Heart left ventricle (tissue), 16 donors: ENCODE measurements at regions not wholly inside any gene's neighbourhood (a gene's known extent, or its start where the extent isn't known, plus 50 kb on each side); places are given as distances from the start of the nearest gene placed in this dataset.

ENCODE experiments used
- ATAC-seq, 4 donors: fragments of 200-7000 bp; cut with Tn5 transposase; one replicate each; pipeline ENCODE4 v1.9.1; 2020 to 2022; ENCODE audit warnings: moderate library complexity in 4 of 4, mild to moderate bottlenecking in 3 of 4, moderate number of reproducible peaks in 1 of 4
- DNase-seq, 5 donors: peaks; one replicate each; pipeline ENCODE4 v3.0.0-alpha.2; 2020
- H3K27ac ChIP-seq, 12 donors: fragments of 200-600 bp; sonication (generic) in 4 of 12; one replicate each; pipeline versions ENCODE4 v1.5.0 to v1.8.0; 2016 to 2022; ENCODE audit warnings: mild to moderate bottlenecking in 2 of 12
- H3K27me3 ChIP-seq, 9 donors: fragments of 200-600 bp; sonication (generic) in 2 of 9; one replicate each; pipeline versions ENCODE4 v1.5.1 to v1.8.0; 2016 to 2022; ENCODE audit warnings: mild to moderate bottlenecking in 3 of 9
- H3K36me3 ChIP-seq, 9 donors: fragments of 200-600 bp; sonication (generic) in 2 of 9; one replicate each; pipeline versions ENCODE4 v1.5.0 to v1.8.0; 2018 to 2022; ENCODE audit warnings: mild to moderate bottlenecking in 2 of 9
- H3K4me1 ChIP-seq, 12 donors: fragments of 200-600 bp; sonication (generic) in 4 of 12; one replicate each; pipeline versions ENCODE4 v1.5.0 to v1.8.0; 2016 to 2022; ENCODE audit warnings: mild to moderate bottlenecking in 3 of 12
- H3K4me3 ChIP-seq, 12 donors: fragments of 200-600 bp; sonication (generic) in 4 of 12; one replicate each; pipeline versions ENCODE4 v1.5.0 to v1.8.0; 2017 to 2022; ENCODE audit warnings: mild to moderate bottlenecking in 9 of 12, moderate library complexity in 4 of 12
- H3K9me3 ChIP-seq, 12 donors: fragments of 200-600 bp; sonication (generic) in 4 of 12; one replicate each; pipeline versions ENCODE4 v1.5.0 to v1.8.0; 2016 to 2022; ENCODE audit warnings: mild to moderate bottlenecking in 1 of 12
- POLR2A ChIP-seq, 2 donors: fragments of 450-650 bp; IDR thresholded peaks; one replicate each; pipeline ENCODE4 v1.6.1; 2017; ENCODE audit warnings: antibody characterized with exemption in 2 of 2, mild to moderate bottlenecking in 2 of 2, moderate library complexity in 2 of 2
- WGBS, 4 donors: extraction: QIAGEN DNeasy Blood & Tissue Kit in 2 of 4; methylation state at CpG; one replicate each; pipeline versions ENCODE4 v1.1.5 to v1.1.7; 2013 to 2018; 5-methylcytosine and 5-hydroxymethylcytosine counted together
- intact Hi-C, 10 donors: fragments of 100-400 bp; cut with DNase I; formaldehyde crosslinking; loops; one replicate each; pipeline versions ENCODE4 v1.11.1 to v1.14.2; 2022
- TF ChIP-seq, protein P1 (sequence below), 12 donors: fragments of 200-600 bp; sonication (generic) in 4 of 12; IDR thresholded peaks; one replicate each; pipeline versions ENCODE4 v1.5.0 to v1.8.0; 2018 to 2022; ENCODE audit warnings: antibody characterized with exemption in 12 of 12, mild to moderate bottlenecking in 5 of 12
- donor health status: ischemic (EF 13 %, LVEDD 7.1; RV severe dilation, severe dysfunction).
- donor health status: healthy with polysubstance abuse.
- donor health status: DM: no; HTN: yes; CAD: no.
- donor health status: DM: no; HTN: no; CAD: no.
- donor health status: ischemic (EF 25% LVEDD 6.9; RV normal size, moderate dysfunction).
- donor health status: ischemic (EF 25% LVEDD 5.7; RV mildly dilated, moderate dysfunction).
- donor health status: healthy.
- donor health status: DM: yes; HTN: yes; CAD: no.
- donor health status: ischemic (EF 35%, LVEDD 5.7; RV mildly dilated, moderate dysfunction).
- donor health status: nonischemic (EF 11% LVEDD 7.7; RV severe dilation, severe dysfunction).
- donor health status: DM: yes; HTN: yes; CAD: no.
- donor health status: PGD.
- donor health status: ischemic (EF 29% LVEDD 5.4; RV normal size, mild dysfunction).
- donor health status: nonischemic (EF 23%, LVEDD 6.1; RV moderate dilation, normal function).

- WGBS, 4 donors = 63 to 89% (median 71%) methylated on average over 1 of the region's 1 CpG
- ATAC-seq = no peak
- no peaks in the 10 kb centered on the region for H3K4me1 ChIP-seq
- TF ChIP-seq POLR2A (IDR thresholded peaks at IDR 0.05) = no peak
- TF ChIP-seq, protein P1, sequence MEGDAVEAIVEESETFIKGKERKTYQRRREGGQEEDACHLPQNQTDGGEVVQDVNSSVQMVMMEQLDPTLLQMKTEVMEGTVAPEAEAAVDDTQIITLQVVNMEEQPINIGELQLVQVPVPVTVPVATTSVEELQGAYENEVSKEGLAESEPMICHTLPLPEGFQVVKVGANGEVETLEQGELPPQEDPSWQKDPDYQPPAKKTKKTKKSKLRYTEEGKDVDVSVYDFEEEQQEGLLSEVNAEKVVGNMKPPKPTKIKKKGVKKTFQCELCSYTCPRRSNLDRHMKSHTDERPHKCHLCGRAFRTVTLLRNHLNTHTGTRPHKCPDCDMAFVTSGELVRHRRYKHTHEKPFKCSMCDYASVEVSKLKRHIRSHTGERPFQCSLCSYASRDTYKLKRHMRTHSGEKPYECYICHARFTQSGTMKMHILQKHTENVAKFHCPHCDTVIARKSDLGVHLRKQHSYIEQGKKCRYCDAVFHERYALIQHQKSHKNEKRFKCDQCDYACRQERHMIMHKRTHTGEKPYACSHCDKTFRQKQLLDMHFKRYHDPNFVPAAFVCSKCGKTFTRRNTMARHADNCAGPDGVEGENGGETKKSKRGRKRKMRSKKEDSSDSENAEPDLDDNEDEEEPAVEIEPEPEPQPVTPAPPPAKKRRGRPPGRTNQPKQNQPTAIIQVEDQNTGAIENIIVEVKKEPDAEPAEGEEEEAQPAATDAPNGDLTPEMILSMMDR (IDR thresholded peaks at IDR 0.05) = no peak
- H3K27me3 ChIP-seq = peaks cover 0 to 6% (median 0%) of the 10 kb centered on the region in 9 donors
- no peaks in the 10 kb centered on the region for H3K9me3 ChIP-seq
- H3K4me3 ChIP-seq = no peak overlapping the region
- no peaks in the 10 kb centered on the region for H3K36me3 ChIP-seq
- DNase-seq = no peak
- intact Hi-C loops = no loop called here
- no peak overlapping the region for H3K27ac ChIP-seq
Observed at GRCh38 chr11:36774603-36775002, 176.6 kb upstream of the RAG2 start.

GRCh38 chr11:36763187-36763586 lies 165.2 kb upstream of the RAG2 start:
- TF ChIP-seq, protein P1 (IDR thresholded peaks at IDR 0.05) = no peak
- no peak for TF ChIP-seq POLR2A (IDR thresholded peaks at IDR 0.05)
- Histone ChIP-seq H3K36me3 (no peaks in the 10 kb centered on the region), H3K27me3 (no peaks in the 10 kb centered on the region), H3K27ac (no peak overlapping the region), H3K9me3 (peaks cover 0 to 7% (median 0%) of the 10 kb centered on the region in 12 donors), H3K4me1 (no peaks in the 10 kb centered on the region), H3K4me3 (no peak overlapping the region)
- DNase-seq (no peak), ATAC-seq (no peak)
- intact Hi-C loops = no loop called here
- 16 to 46% (median 30%) methylated on average over 1 of the region's 1 CpG for WGBS, 4 donors

GRCh38 chr11:36757075-36757474 lies 159.0 kb upstream of the RAG2 start:
- no peak for TF ChIP-seq POLR2A (IDR thresholded peaks at IDR 0.05)
- TF ChIP-seq, protein P1 (IDR thresholded peaks at IDR 0.05) = no peak
- ATAC-seq = no peak
- DNase-seq = no peak
- intact Hi-C loops = no loop called here
- no peak overlapping the region for H3K4me3 ChIP-seq
- no peak overlapping the region for H3K27ac ChIP-seq
- H3K27me3 ChIP-seq = peaks cover 0 to 8% (median 0%) of the 10 kb centered on the region in 9 donors
- peaks cover 0 to 5% (median 0%) of the 10 kb centered on the region in 12 donors for H3K9me3 ChIP-seq
- no peaks in the 10 kb centered on the region for H3K4me1 ChIP-seq
- H3K36me3 ChIP-seq = no peaks in the 10 kb centered on the region

GRCh38 chr11:36753960-36754359 lies 155.9 kb upstream of the RAG2 start:
- no peaks in the 10 kb centered on the region for H3K36me3 ChIP-seq
- intact Hi-C loops = no loop called here

More at GRCh38 chr11:36753960-36754359, 155.9 kb upstream of the RAG2 start:
- H3K27me3 ChIP-seq = peaks cover 0 to 14% (median 0%) of the 10 kb centered on the region in 9 donors
- H3K4me1 ChIP-seq = no peaks in the 10 kb centered on the region
- no peak overlapping the region for H3K27ac ChIP-seq
- ATAC-seq = no peak
- H3K4me3 ChIP-seq = no peak overlapping the region
- TF ChIP-seq POLR2A (IDR thresholded peaks at IDR 0.05) = no peak
- TF ChIP-seq, protein P1 (IDR thresholded peaks at IDR 0.05) = no peak
- no peaks in the 10 kb centered on the region for H3K9me3 ChIP-seq
- DNase-seq = no peak
- 67 to 79% (median 76%) methylated on average over 6 of the region's 6 CpGs for WGBS, 4 donors
